OCI-LY7 (cell line): ENCODE measurements at regions not wholly inside any gene's neighbourhood (a gene's known extent, or its start where the extent isn't known, plus 50 kb on each side); places are given as distances from the start of the nearest gene placed in this dataset.

ENCODE experiments used
- BruUV-seq: library from RNA; stranded (reverse); fragments of 400-500 nt; replicated peaks from 2 replicates; lab custom pipeline; 2021; lab: Mats Ljungman, UMichigan
- CTCF ChIA-PET: fragments of 300-600 bp; sonication (Branson Sonifier 250); formaldehyde crosslinking; loops from one replicate; lab custom pipeline; 2022; ENCODE audit warnings: antibody characterized with exemption; ENCODE audit not compliant: unreplicated experiment; lab: Charles Lee
- POLR2A ChIA-PET: fragments of 300-600 bp; sonication (Branson Sonifier 250); formaldehyde crosslinking; loops from one replicate; lab custom pipeline; 2022; ENCODE audit warnings: antibody characterized with exemption; lab: Charles Lee
- DNase-seq: peaks from one replicate; pipeline ENCODE4 v3.0.0-alpha.2; 2015; ENCODE audit warnings: low spot score
- H2AFZ ChIP-seq: fragments of 200-600 bp; sonication (generic), shearing (Covaris generic); 2 replicates; pipeline ENCODE4 v1.6.1; 2014; ENCODE audit warnings: mild to moderate bottlenecking, antibody characterized with exemption, low read length, moderate library complexity
- H3K27ac ChIP-seq: fragments of 200-600 bp; sonication (generic); 2 replicates; pipeline ENCODE4 v1.5.1; 2014; ENCODE audit warnings: mixed run types, low read depth, mild to moderate bottlenecking, moderate library complexity, low read length, inconsistent platforms; ENCODE audit not compliant: poor library complexity, severe bottlenecking
- H3K36me3 ChIP-seq: fragments of 200-600 bp; sonication (generic); 2 replicates; pipeline ENCODE4 v1.6.1; 2014; ENCODE audit warnings: mild to moderate bottlenecking, antibody characterized with exemption, low read length, moderate library complexity, mixed read lengths; ENCODE audit not compliant: insufficient read depth
- H3K4me1 ChIP-seq: fragments of 200-600 bp; sonication (generic); 2 replicates; pipeline ENCODE4 v1.5.1; 2014; ENCODE audit warnings: mild to moderate bottlenecking, low read length; ENCODE audit not compliant: insufficient read depth, poor library complexity, severe bottlenecking
- H3K4me2 ChIP-seq: fragments of 200-600 bp; sonication (generic); 2 replicates; pipeline ENCODE4 v1.6.1; 2014; ENCODE audit warnings: mild to moderate bottlenecking, low read length
- H3K4me3 ChIP-seq: fragments of 200-600 bp; sonication (generic); 2 replicates; pipeline ENCODE4 v1.5.1; 2014; ENCODE audit warnings: mild to moderate bottlenecking, low read depth, low read length; ENCODE audit not compliant: poor library complexity, severe bottlenecking
- H3K79me2 ChIP-seq: fragments of 200-600 bp; sonication (generic); 2 replicates; pipeline ENCODE4 v1.6.1; 2016; ENCODE audit warnings: low read depth, mild to moderate bottlenecking, low read length, moderate library complexity, mixed read lengths; ENCODE audit not compliant: insufficient read depth
- H3K9me2 ChIP-seq: fragments of 200-600 bp; sonication (generic); 2 replicates; pipeline ENCODE4 v1.6.1; 2016; ENCODE audit warnings: mild to moderate bottlenecking, low read length, mixed read lengths; ENCODE audit not compliant: insufficient read depth
- H3K9me3 ChIP-seq: fragments of 200-600 bp; sonication (generic); 2 replicates; pipeline ENCODE4 v1.6.1; 2014; ENCODE audit warnings: mild to moderate bottlenecking, mixed run types, low read length, mixed read lengths
- H4K20me1 ChIP-seq: fragments of 200-600 bp; sonication (generic); 2 replicates; pipeline ENCODE4 v1.6.1; 2014; ENCODE audit warnings: mild to moderate bottlenecking, antibody characterized with exemption, low read length, moderate library complexity, mixed read lengths; ENCODE audit not compliant: insufficient read depth
- EZH2phosphoT487 ChIP-seq: fragments of 200-600 bp; sonication (generic); IDR thresholded peaks from 2 replicates; pipeline ENCODE4 v1.6.1; 2018; ENCODE audit warnings: low read depth, borderline replicate concordance, mild to moderate bottlenecking, mixed run types, antibody characterized with exemption, low read length, moderate library complexity, mixed read lengths
- intact Hi-C: fragments of 100-400 bp; cut with micrococcal nuclease; formaldehyde crosslinking; loops from one replicate; pipeline ENCODE4 v1.10.0; 2022; ENCODE audit not compliant: unreplicated experiment
- TF ChIP-seq, protein P1 (sequence below): fragments of 200-600 bp; sonication (generic); conservative IDR thresholded peaks from 2 replicates; pipeline ENCODE4 v1.5.1; 2014; ENCODE audit warnings: mild to moderate bottlenecking, antibody characterized with exemption, low read length, moderate library complexity, mixed read lengths

DNA sequence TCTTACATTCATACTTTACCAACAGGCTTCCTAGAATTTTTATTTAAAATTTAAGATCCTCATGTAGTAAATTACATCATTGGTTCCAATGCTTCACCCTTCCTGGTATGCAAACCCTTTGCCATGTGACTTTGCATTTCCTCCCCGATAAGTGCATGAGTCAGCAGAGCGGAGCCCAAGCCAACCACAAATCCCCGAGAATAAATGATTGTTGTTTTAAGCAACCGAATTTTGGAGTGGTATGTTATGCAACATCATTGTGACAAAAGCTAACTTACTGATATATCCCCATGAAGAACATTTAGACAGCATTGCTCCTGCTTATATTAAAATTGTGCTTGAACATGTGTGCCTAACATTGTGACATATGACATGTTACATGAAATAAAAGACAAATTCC is 199.4 kb upstream of the DDX53 start:
- Histone ChIP-seq H2AFZ (no peak overlapping the region), H3K9me2 (no peaks in the 10 kb centered on the region), H3K27ac (no peak overlapping the region), H3K36me3 (no peaks in the 10 kb centered on the region), H4K20me1 (no peaks in the 10 kb centered on the region), H3K4me3 (no peak overlapping the region), H3K9me3 (no peaks in the 10 kb centered on the region), H3K79me2 (no peaks in the 10 kb centered on the region), H3K4me2 (no peak overlapping the region), H3K4me1 (no peaks in the 10 kb centered on the region)
- intact Hi-C loops, result no loop called here
- no peak for TF ChIP-seq EZH2phosphoT487
- TF ChIP-seq, protein P1, sequence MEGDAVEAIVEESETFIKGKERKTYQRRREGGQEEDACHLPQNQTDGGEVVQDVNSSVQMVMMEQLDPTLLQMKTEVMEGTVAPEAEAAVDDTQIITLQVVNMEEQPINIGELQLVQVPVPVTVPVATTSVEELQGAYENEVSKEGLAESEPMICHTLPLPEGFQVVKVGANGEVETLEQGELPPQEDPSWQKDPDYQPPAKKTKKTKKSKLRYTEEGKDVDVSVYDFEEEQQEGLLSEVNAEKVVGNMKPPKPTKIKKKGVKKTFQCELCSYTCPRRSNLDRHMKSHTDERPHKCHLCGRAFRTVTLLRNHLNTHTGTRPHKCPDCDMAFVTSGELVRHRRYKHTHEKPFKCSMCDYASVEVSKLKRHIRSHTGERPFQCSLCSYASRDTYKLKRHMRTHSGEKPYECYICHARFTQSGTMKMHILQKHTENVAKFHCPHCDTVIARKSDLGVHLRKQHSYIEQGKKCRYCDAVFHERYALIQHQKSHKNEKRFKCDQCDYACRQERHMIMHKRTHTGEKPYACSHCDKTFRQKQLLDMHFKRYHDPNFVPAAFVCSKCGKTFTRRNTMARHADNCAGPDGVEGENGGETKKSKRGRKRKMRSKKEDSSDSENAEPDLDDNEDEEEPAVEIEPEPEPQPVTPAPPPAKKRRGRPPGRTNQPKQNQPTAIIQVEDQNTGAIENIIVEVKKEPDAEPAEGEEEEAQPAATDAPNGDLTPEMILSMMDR, result no peak
- ChIA-PET POLR2A (no interaction called here), CTCF (no interaction called here)
- BruUV-seq, result no TSS peak
- no peak for DNase-seq

DNA sequence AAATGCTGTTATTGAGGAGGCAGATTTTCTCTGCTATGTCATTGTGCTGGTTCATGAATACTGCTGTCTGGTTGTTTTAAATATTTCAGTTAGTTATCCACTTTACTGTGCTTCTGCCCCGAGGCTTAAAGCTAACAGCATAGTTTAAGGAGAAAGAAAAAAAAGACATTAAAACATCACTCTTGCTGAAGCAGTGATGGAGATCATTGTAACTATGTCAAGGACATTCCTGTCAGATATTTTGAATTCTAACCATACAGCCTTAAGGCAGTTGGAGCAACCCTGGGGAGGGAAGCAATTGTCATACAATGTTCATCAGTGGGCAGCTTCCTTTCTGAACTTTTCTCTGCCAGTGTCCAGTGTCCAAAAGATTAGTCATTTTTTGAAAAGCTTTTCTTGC is 199.0 kb upstream of the DDX53 start:
- CTCF ChIA-PET, result no interaction called here
- POLR2A ChIA-PET, result no interaction called here
- no peak for TF ChIP-seq EZH2phosphoT487
- TF ChIP-seq, protein P1, result no peak
- no peaks in the 10 kb centered on the region for H3K4me1 ChIP-seq
- no peak for DNase-seq
- intact Hi-C loops, result no loop called here
- H3K27ac ChIP-seq, result no peak overlapping the region
- H2AFZ ChIP-seq, result no peak overlapping the region
- no peak overlapping the region for H3K4me3 ChIP-seq
- no peak overlapping the region for H3K4me2 ChIP-seq
- no TSS peak for BruUV-seq
- H3K36me3 ChIP-seq, result no peaks in the 10 kb centered on the region
- H3K9me2 ChIP-seq, result no peaks in the 10 kb centered on the region
- H4K20me1 ChIP-seq, result no peaks in the 10 kb centered on the region
- no peaks in the 10 kb centered on the region for H3K9me3 ChIP-seq
- H3K79me2 ChIP-seq, result no peaks in the 10 kb centered on the region

DNA sequence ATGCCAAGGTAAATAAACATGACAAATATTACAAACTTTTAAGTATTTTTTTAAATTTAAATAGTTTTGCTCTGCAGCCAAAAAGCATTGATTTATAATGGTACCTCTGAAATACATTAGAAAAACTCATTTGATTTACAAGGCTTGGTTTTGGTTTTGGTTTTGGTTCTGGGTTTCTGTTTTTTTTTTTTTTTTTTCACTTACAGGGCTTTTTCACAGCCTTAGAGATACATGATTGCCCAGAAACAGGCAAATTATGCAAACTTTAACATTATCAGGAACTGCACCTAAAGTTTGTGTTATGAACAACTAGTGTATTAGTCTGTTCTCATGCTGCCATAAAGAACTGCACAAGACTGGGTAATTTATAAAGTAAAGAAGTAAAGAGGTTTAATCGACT is 196.4 kb upstream of the DDX53 start:
- Histone ChIP-seq H4K20me1 (no peaks in the 10 kb centered on the region), H3K36me3 (no peaks in the 10 kb centered on the region), H3K9me3 (no peaks in the 10 kb centered on the region), H3K9me2 (no peaks in the 10 kb centered on the region), H3K79me2 (no peaks in the 10 kb centered on the region), H3K4me3 (no peak overlapping the region), H3K27ac (no peak overlapping the region), H3K4me1 (no peaks in the 10 kb centered on the region), H3K4me2 (no peak overlapping the region), H2AFZ (no peak overlapping the region)
- no TSS peak for BruUV-seq
- CTCF ChIA-PET, result no interaction called here
- POLR2A ChIA-PET, result interaction anchor here (0.7 kb wide), 2 partner anchors 44 to 110 kb away, joined by 4 read pairs; no protein-coding TSS in a partner anchor
- DNase-seq, result no peak
- intact Hi-C loops, result no loop called here
- TF ChIP-seq EZH2phosphoT487, result no peak
- TF ChIP-seq, protein P1, result no peak
